Forelimb muscle (tissue), 1 donor: ENCODE measurements at regions not wholly inside any gene's neighbourhood (a gene's known extent, or its start where the extent isn't known, plus 50 kb on each side); places are given as distances from the start of the nearest gene placed in this dataset.

Experiments
- DNase-seq: peaks from one replicate; pipeline ENCODE4 v3.0.0-alpha.2; 2013; ENCODE audit warnings: low read depth

- DNase-seq: no peak
Measured at GRCh38 chr18:76547296-76547695, 52.3 kb upstream of the ZNF516 start.

GRCh38 chr18:76546436-76546835 lies 51.4 kb upstream of the ZNF516 start:
- no peak for DNase-seq

GRCh38 chr18:76546088-76546435 lies 51.0 kb upstream of the ZNF516 start:
- no peak for DNase-seq

- no peak for DNase-seq
Measured at GRCh38 chr18:76545433-76546087, 50.5 kb upstream of the ZNF516 start.

- DNase-seq: no peak
Measured at GRCh38 chr18:76544511-76545345, 49.7 kb upstream of the ZNF516 start.
